Endothelial cell of umbilical vein (primary cell): ENCODE measurements at regions not wholly inside any gene's neighbourhood (a gene's known extent, or its start where the extent isn't known, plus 50 kb on each side); places are given as distances from the start of the nearest gene placed in this dataset.
"Not testable (repeated sequence)": the region's sequence is repeated elsewhere in the genome, so short reads cannot be mapped to it uniquely, and the experiment has no call there.

Experiments
- BruUV-seq: library from RNA; stranded (reverse); fragments of 400-500 nt; replicated peaks from 2 replicates; lab custom pipeline; 2021; lab: Mats Ljungman, UMichigan
- CTCF ChIA-PET: fragments of 300-600, 350-600 bp; sonication (Branson Sonifier 250); formaldehyde crosslinking; loops from one replicate; lab custom pipeline; 2021; ENCODE audit warnings: antibody characterized with exemption, inconsistent platforms; lab: Charles Lee
- POLR2A ChIA-PET: fragments of 300-600, 350-600 bp; sonication (Branson Sonifier 250); formaldehyde crosslinking; loops from one replicate; lab custom pipeline; 2021; ENCODE audit warnings: antibody characterized with exemption, inconsistent platforms; lab: Charles Lee
- DNase-seq: peaks from one replicate; pipeline ENCODE4 v3.0.0-alpha.2; 2011; ENCODE audit warnings: low read depth, low spot score
- FAIRE-seq: peaks from 2 replicates; lab custom pipeline; 2011; peaks lifted over from hg19 to GRCh38; lab: Jason Lieb, UNC
- H2AFZ ChIP-seq: 2 replicates; pipeline ENCODE4 v1.6.0; 2012; ENCODE audit warnings: low read depth, low read length, control low read depth, inconsistent platforms
- H3K27ac ChIP-seq: 2 replicates; pipeline ENCODE4 v1.5.1; 2011; ENCODE audit warnings: low read depth, mild to moderate bottlenecking, control low read depth, low read length, moderate library complexity; ENCODE audit not compliant: insufficient read depth
- H3K27me3 ChIP-seq, 2 experiments: 2 replicates each; pipeline versions ENCODE4 v1.6.0 to v1.6.1; 2011; ENCODE audit warnings: low read length in 2 of 2, mixed read lengths in 1 of 2; ENCODE audit not compliant: control insufficient read depth in 2 of 2, insufficient read depth in 2 of 2
- H3K36me3 ChIP-seq, 2 experiments: 2 replicates in 1 of 2; 3 replicates in 1 of 2; pipeline ENCODE4 v1.5.1; 2011; ENCODE audit warnings: low read length in 2 of 2, mild to moderate bottlenecking in 1 of 2, moderate library complexity in 1 of 2; ENCODE audit not compliant: control insufficient read depth in 2 of 2, insufficient read depth in 2 of 2; ENCODE audit errors: extremely low read depth in 1 of 2
- H3K4me1 ChIP-seq: 3 replicates; pipeline ENCODE4 v1.5.1; 2011; ENCODE audit warnings: mild to moderate bottlenecking, low read length; ENCODE audit not compliant: control insufficient read depth, insufficient read depth; ENCODE audit errors: extremely low read depth
- H3K4me2 ChIP-seq: 2 replicates; pipeline ENCODE4 v1.6.1; 2011; ENCODE audit warnings: low read length, control low read depth, mixed read lengths; ENCODE audit not compliant: insufficient read depth
- H3K4me3 ChIP-seq, 3 experiments: fragments of 200-600 bp in 1 of 3; sonication (generic), shearing (Covaris generic) in 1 of 3; replicated peaks in 1 of 3; 2 replicates each; pipeline ENCODE4 v1.5.1; 2011 to 2016; ENCODE audit warnings: control low read depth in 3 of 3, low read length in 3 of 3, mild to moderate bottlenecking in 2 of 3, inconsistent platforms in 1 of 3, low read depth in 1 of 3, moderate library complexity in 1 of 3; ENCODE audit not compliant: insufficient read depth in 1 of 3
- H3K79me2 ChIP-seq: 2 replicates; pipeline ENCODE4 v1.6.0; 2012; ENCODE audit warnings: low read length, inconsistent platforms; ENCODE audit not compliant: control insufficient read depth, insufficient read depth
- H3K9ac ChIP-seq: replicated peaks from 2 replicates; pipeline ENCODE3; 2011; ENCODE audit warnings: low read length, control low read depth; ENCODE audit not compliant: insufficient read depth; ENCODE audit errors: extremely low read depth
- H3K9me1 ChIP-seq: replicated peaks from 3 replicates; pipeline ENCODE4 v1.6.0; 2011; ENCODE audit warnings: mild to moderate bottlenecking, low read length; ENCODE audit not compliant: control insufficient read depth, insufficient read depth; ENCODE audit errors: extremely low read depth
- H3K9me3 ChIP-seq: replicated peaks from 2 replicates; pipeline ENCODE4 v1.5.1; 2012; ENCODE audit warnings: low read length, inconsistent platforms; ENCODE audit not compliant: control insufficient read depth, insufficient read depth
- H4K20me1 ChIP-seq: replicated peaks from 2 replicates; pipeline ENCODE3; 2011; ENCODE audit warnings: mild to moderate bottlenecking, low read length; ENCODE audit not compliant: control insufficient read depth, insufficient read depth; ENCODE audit errors: extremely low read depth
- dilution Hi-C: fragments of 300-500 bp; cut with MboI; formaldehyde crosslinking; loops from one replicate; pipeline ENCODE4 v1.15.0; 2019; ENCODE audit warnings: low sequenced_read_pairs; ENCODE audit not compliant: extremely low pct_ligation_motif_present
- intact Hi-C: fragments of 100-400 bp; cut with micrococcal nuclease; formaldehyde crosslinking; loops from one replicate; pipeline ENCODE4 v1.10.0; 2022

DNA sequence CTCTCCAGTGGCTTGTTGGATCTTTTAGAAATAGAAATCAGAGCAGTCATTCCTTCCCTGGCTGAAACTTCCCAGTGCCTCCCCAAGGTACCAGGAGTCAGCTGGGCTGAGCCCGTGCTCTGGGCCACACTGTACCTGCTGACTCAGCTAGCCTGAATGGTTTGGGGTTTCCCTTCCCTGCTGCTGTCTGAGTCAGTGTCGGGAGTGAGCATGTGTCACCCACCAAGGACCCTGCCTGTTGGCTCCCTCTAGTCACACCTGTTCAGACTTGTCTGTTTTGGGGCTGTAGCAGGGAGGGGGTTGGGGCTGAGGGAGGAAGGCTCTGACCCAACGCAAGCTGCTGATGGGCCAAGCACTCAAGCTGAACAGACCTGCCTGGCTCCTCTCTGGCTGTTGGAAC is 4493.9 kb upstream of the TPTE start:
- H3K4me2 ChIP-seq, H3K27me3 ChIP-seq, intact Hi-C loops, H3K9me3 ChIP-seq, dilution Hi-C loops, H2AFZ ChIP-seq, H4K20me1 ChIP-seq, POLR2A ChIA-PET, H3K9ac ChIP-seq, BruUV-seq, H3K79me2 ChIP-seq, FAIRE-seq, DNase-seq, H3K4me1 ChIP-seq, CTCF ChIA-PET, H3K9me1 ChIP-seq, H3K4me3 ChIP-seq, H3K36me3 ChIP-seq, H3K27ac ChIP-seq: not testable (repeated sequence)

DNA sequence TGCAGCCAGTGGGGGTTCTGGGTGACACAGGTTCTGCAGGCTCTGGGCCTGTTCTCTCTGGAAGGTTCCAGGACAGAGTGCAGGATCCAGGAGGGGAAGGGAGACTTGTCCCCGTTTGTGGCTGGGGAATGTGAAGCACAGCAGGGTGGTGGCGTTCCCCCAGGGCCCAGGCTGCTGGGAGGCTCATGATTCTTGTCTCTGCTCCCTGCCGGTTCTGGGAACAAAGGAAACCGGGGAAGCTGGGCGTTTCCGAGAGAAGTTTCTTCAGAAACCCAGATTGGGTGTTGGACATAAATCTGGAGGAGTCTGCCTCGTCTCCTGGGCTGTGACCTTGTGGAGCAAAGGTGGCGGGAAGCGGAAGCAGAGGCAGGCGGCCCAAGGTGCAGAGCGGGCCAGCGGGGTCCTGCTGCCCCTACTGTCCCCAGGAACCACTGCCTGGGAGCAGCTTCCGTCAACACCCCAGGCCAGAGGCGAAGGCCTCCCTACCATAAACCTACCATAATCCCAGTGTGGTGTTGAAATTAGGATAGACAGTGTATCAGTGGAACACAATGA is 4487.2 kb upstream of the TPTE start:
- intact Hi-C loops, H3K9me3 ChIP-seq, H3K4me1 ChIP-seq, H3K27ac ChIP-seq, POLR2A ChIA-PET, H3K9ac ChIP-seq, H2AFZ ChIP-seq, FAIRE-seq, H3K27me3 ChIP-seq, dilution Hi-C loops, H3K36me3 ChIP-seq, H3K4me3 ChIP-seq, CTCF ChIA-PET, BruUV-seq, DNase-seq, H3K79me2 ChIP-seq, H3K9me1 ChIP-seq, H4K20me1 ChIP-seq, H3K4me2 ChIP-seq: not testable (repeated sequence)

DNA sequence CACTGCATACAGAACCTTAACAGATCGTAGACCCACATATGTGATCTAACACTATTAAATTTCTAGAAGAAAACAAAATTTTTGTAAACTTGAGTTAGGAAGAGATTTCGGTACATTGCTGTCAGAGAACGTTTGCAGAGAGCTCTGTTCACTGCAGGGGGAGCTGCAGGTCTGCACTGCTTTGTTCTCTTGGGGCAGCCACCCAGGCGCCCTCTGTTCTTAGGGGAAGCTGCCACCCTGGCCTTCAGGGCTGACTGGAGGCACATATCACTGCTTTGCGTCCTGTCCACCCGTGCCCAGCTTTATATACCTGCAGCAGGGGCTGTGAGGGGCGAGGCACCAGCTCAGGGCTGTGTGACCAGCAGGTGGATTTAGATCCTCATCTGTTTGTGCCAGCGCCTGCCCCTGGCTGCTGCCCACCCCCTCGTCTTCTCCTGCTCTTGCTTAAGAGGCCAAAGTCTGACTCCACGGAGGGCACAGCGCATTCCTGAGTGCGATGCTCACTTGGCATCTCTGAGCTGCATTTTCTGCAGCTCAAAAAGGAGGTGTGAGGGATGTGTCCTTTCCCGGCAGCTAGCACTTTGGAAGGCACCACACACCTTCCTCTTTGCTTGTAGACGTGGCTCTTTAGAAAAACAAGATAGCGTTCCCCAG is 4486.4 kb upstream of the TPTE start:
- H3K36me3 ChIP-seq, FAIRE-seq, intact Hi-C loops, DNase-seq, H3K79me2 ChIP-seq, H3K4me2 ChIP-seq, POLR2A ChIA-PET, dilution Hi-C loops, H3K9me3 ChIP-seq, H4K20me1 ChIP-seq, CTCF ChIA-PET, H3K4me1 ChIP-seq, H3K9ac ChIP-seq, H3K27me3 ChIP-seq, H3K4me3 ChIP-seq, H2AFZ ChIP-seq, H3K27ac ChIP-seq, BruUV-seq, H3K9me1 ChIP-seq: not testable (repeated sequence)

DNA sequence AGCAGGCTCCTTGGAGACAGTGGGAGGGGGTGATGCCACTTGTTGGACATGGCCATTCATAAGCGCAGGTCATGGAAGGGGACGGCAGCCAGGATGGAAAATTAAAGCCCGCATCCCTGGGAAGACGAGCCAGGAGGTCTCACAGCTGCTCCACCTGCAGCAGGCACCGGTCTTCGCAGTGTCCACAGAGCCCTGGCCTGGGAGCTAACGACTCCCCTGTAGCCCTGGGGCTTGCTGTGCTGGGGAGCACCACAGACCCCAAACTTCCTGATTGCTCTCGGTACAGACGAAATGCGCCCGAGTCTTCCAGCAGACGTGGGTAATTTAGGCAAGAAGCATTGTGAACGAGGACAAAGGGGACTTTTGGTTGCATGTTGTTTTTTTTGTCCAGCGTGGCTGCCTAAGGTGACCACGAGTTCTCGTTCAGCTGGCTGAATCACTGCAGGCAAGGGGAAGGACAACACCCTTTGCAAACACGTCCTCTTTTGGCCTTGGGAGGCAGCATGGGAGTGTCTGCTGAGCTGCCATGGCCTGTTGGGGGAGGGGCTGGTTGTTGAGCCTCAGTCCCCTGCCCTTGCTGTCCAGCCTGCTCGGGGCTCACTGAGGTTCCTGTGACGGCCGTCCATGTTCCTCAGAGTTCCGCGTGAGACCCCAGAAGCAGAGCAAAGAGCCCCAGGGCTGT is 4485.8 kb upstream of the TPTE start:
- H3K36me3 ChIP-seq, dilution Hi-C loops, H2AFZ ChIP-seq, H3K27ac ChIP-seq, FAIRE-seq, H3K9me3 ChIP-seq, intact Hi-C loops, H3K4me1 ChIP-seq, H3K9ac ChIP-seq, H3K27me3 ChIP-seq, H3K79me2 ChIP-seq, BruUV-seq, CTCF ChIA-PET, H3K4me2 ChIP-seq, H4K20me1 ChIP-seq, POLR2A ChIA-PET, H3K9me1 ChIP-seq, DNase-seq, H3K4me3 ChIP-seq: not testable (repeated sequence)
